CD4-positive, CD25-positive, alpha-beta regulatory T cell (primary cell): ENCODE measurements at regions not wholly inside any gene's neighbourhood (a gene's known extent, or its start where the extent isn't known, plus 50 kb on each side); places are given as distances from the start of the nearest gene placed in this dataset.
"Not testable (repeated sequence)": the region's sequence is repeated elsewhere in the genome, so short reads cannot be mapped to it uniquely, and the experiment has no call there.

Experiments used
- ATAC-seq, 2 donors: fragments of 150-1000 bp; cut with Tn5 transposase; one replicate each; pipeline ENCODE4 v1.10.0; 2021; ENCODE audit warnings: low read depth in 2 of 2, moderate number of reproducible peaks in 2 of 2, moderate library complexity in 1 of 2
- DNase-seq, 3 donors: peaks; one replicate each; pipeline versions ENCODE4 v3.0.0 to v3.0.0-alpha.2; 2012 to 2022; ENCODE audit warnings: mixed read lengths in 1 of 3
- H3K27ac ChIP-seq: one replicate; pipeline ENCODE4 v1.7.0; 2013; ENCODE audit warnings: mild to moderate bottlenecking, low read length; ENCODE audit not compliant: insufficient read depth, poor library complexity, severe bottlenecking
- H3K27me3 ChIP-seq: one replicate; pipeline ENCODE4 v1.7.0; 2013; ENCODE audit warnings: low read length; ENCODE audit not compliant: control insufficient read depth, insufficient read depth
- H3K36me3 ChIP-seq: one replicate; pipeline ENCODE4 v1.7.0; 2013; ENCODE audit warnings: mild to moderate bottlenecking, low read length, moderate library complexity; ENCODE audit not compliant: control insufficient read depth, insufficient read depth
- H3K4me1 ChIP-seq: 2 replicates; pipeline ENCODE4 v1.7.0; 2013; ENCODE audit warnings: mild to moderate bottlenecking, low read length; ENCODE audit not compliant: insufficient read depth, control insufficient read depth, poor library complexity, severe bottlenecking
- H3K4me3 ChIP-seq: one replicate; pipeline ENCODE4 v1.7.0; 2013; ENCODE audit warnings: low read depth, mild to moderate bottlenecking, low read length, moderate library complexity
- H3K9me3 ChIP-seq, 2 experiments: 1 replicate in 1 of 2; 2 replicates in 1 of 2; pipeline ENCODE4 v1.7.0; 2013; ENCODE audit warnings: low read length in 2 of 2, mild to moderate bottlenecking in 1 of 2, moderate library complexity in 1 of 2; ENCODE audit not compliant: control insufficient read depth in 2 of 2
- H3K27ac Mint-ChIP-seq, 3 donors: one replicate each; pipeline ENCODE4 v1.8.0; 2020 to 2022; ENCODE audit warnings: mild to moderate bottlenecking in 3 of 3, mixed read lengths in 3 of 3, moderate library complexity in 2 of 3
- H3K27me3 Mint-ChIP-seq: one replicate; pipeline ENCODE4 v1.8.0; 2022; ENCODE audit warnings: mild to moderate bottlenecking, mixed read lengths
- H3K36me3 Mint-ChIP-seq: one replicate; pipeline ENCODE4 v1.8.0; 2020; ENCODE audit warnings: mixed read lengths
- H3K4me1 Mint-ChIP-seq, 4 donors: one replicate each; pipeline ENCODE4 v1.8.0; 2020 to 2022; ENCODE audit warnings: mixed read lengths in 4 of 4, mild to moderate bottlenecking in 1 of 4
- H3K4me3 Mint-ChIP-seq, 4 donors: one replicate each; pipeline ENCODE4 v1.8.0; 2020 to 2022; ENCODE audit warnings: mild to moderate bottlenecking in 4 of 4, mixed read lengths in 4 of 4, moderate library complexity in 3 of 4
- H3K9me3 Mint-ChIP-seq, 7 donors: one replicate each; pipeline ENCODE4 v1.8.0; 2020 to 2022; ENCODE audit warnings: mixed read lengths in 7 of 7, mild to moderate bottlenecking in 3 of 7, moderate library complexity in 2 of 7

DNA sequence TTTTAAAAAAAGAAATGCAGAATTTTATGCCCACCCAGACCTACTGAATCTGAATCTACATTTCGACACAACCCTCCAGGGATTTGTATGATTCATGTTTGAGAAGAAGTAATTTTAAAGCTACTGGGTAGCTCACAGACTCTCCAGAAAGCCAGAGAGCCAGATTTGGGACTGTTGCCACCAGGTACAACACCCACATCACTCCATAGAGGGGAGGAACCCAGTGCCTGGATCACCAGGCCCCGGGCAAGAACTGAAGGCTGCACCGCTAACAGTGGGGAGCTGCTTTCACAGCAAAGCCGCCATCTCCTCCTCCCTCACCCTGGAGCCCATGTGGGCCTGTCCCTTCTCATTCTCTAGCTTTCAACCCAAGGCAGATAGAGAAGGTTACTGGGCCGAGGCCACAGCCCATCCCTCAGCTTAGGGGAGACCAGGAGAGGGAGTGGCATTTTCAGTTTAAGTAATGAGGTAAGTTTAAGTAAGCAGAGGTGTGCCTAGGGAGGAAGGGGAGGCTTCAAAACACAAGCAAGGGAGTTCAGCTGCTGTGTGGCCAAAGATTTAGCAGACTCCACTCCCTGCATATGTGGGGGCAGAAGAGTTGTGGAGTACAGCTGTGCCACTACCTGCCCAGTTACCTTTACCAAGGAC, 109.8 kb downstream of the IL12A start:
- ATAC-seq (no peak), DNase-seq (peak in 1 of 3 donors; percentile 4)
- Histone ChIP-seq H3K36me3 (no peaks in the 10 kb centered on the region), H3K27me3 (no peaks in the 10 kb centered on the region), H3K27ac (no peak overlapping the region), H3K4me1 (no peaks in the 10 kb centered on the region), H3K4me3 (no peak overlapping the region), H3K9me3 (no peaks in the 10 kb centered on the region)
- Mint-ChIP-seq H3K4me3 (no peak overlapping the region), H3K36me3 (no peaks in the 10 kb centered on the region), H3K4me1 (peaks cover 0 to 14% (median 8%) of the 10 kb centered on the region in 4 donors), H3K27me3 (no peaks in the 10 kb centered on the region), H3K27ac (peak overlapping the region in 1 of 3 donors; percentile 33), H3K9me3 (peaks cover 0 to 1% (median 0%) of the 10 kb centered on the region in 7 donors)

DNA sequence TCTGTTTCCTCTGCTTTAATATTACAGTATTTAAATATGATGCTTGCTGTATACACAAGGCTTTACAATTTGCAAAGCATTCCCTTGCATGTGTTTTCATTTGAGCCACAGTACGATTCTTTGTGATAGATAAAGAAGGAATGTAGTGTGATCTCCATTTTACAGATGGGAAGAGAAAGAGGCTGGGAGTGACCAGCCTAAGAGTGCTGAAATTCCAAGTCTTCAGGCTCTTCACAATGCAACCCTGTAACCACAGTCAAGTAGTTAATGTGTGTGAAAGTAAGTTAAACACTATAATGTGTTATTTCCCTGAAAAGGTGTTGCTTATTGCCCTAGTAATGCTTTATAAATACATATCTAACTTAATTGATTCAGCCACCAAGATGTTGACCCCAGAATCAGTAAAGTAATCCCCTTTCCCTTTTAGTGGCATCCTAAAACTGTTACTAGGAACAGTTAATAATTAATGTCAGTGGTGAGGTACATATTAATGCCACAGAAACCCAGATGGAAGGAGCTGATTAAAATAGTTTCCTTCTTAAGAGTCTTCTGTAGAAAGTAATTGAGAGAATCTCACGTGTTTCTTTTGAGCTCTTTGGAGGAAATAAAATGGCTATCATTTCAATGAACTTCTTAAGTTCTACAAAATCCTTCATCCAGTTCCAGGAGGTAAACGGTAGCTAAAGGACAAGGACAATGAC, 110.4 kb downstream of the IL12A start:
- Histone ChIP-seq H3K27ac (no peak overlapping the region), H3K36me3 (no peaks in the 10 kb centered on the region), H3K9me3 (no peaks in the 10 kb centered on the region), H3K4me1 (no peaks in the 10 kb centered on the region), H3K27me3 (no peaks in the 10 kb centered on the region), H3K4me3 (no peak overlapping the region)
- DNase-seq (no peak), ATAC-seq (no peak)
- Mint-ChIP-seq H3K36me3 (no peaks in the 10 kb centered on the region), H3K4me3 (no peak overlapping the region), H3K4me1 (peaks cover 0 to 14% (median 8%) of the 10 kb centered on the region in 4 donors), H3K27me3 (no peaks in the 10 kb centered on the region), H3K9me3 (peaks cover 0 to 3% (median 0%) of the 10 kb centered on the region in 7 donors), H3K27ac (no peak overlapping the region)

GRCh38 chr3:160099834-160100233, 111.2 kb downstream of the IL12A start:
- peaks cover 0 to 3% (median 0%) of the 10 kb centered on the region in 7 donors for H3K9me3 Mint-ChIP-seq
- H3K27me3 Mint-ChIP-seq, result no peaks in the 10 kb centered on the region
- no peaks in the 10 kb centered on the region for H3K36me3 Mint-ChIP-seq
- H3K27ac Mint-ChIP-seq, result no peak overlapping the region
- ATAC-seq, result no peak
- H3K9me3 ChIP-seq, result no peaks in the 10 kb centered on the region
- H3K4me3 Mint-ChIP-seq, result no peak overlapping the region
- H3K4me3 ChIP-seq, result no peak overlapping the region
- no peaks in the 10 kb centered on the region for H3K27me3 ChIP-seq
- no peaks in the 10 kb centered on the region for H3K36me3 ChIP-seq
- no peak for DNase-seq
- no peaks in the 10 kb centered on the region for H3K4me1 ChIP-seq
- H3K27ac ChIP-seq, result no peak overlapping the region
- H3K4me1 Mint-ChIP-seq, result peaks cover 0 to 14% (median 8%) of the 10 kb centered on the region in 4 donors

GRCh38 chr3:160100610-160101009, 112.0 kb downstream of the IL12A start:
- no peaks in the 10 kb centered on the region for H3K36me3 ChIP-seq
- H3K9me3 ChIP-seq, result no peaks in the 10 kb centered on the region
- Mint-ChIP-seq H3K36me3 (no peaks in the 10 kb centered on the region), H3K27me3 (no peaks in the 10 kb centered on the region), H3K4me1 (peaks cover 0 to 14% (median 8%) of the 10 kb centered on the region in 4 donors), H3K4me3 (no peak overlapping the region), H3K27ac (no peak overlapping the region), H3K9me3 (peaks cover 0 to 3% (median 0%) of the 10 kb centered on the region in 7 donors)
- no peak for ATAC-seq
- no peaks in the 10 kb centered on the region for H3K4me1 ChIP-seq
- no peak overlapping the region for H3K27ac ChIP-seq
- H3K27me3 ChIP-seq, result no peaks in the 10 kb centered on the region
- no peak overlapping the region for H3K4me3 ChIP-seq
- no peak for DNase-seq

GRCh38 chr3:160102001-160102400, 113.4 kb downstream of the IL12A start:
- not testable (repeated sequence) for H3K27me3 Mint-ChIP-seq, H3K36me3 Mint-ChIP-seq, DNase-seq, H3K9me3 ChIP-seq, H3K9me3 Mint-ChIP-seq, H3K27ac ChIP-seq, ATAC-seq, H3K27me3 ChIP-seq, H3K4me3 Mint-ChIP-seq, H3K36me3 ChIP-seq, H3K27ac Mint-ChIP-seq, H3K4me3 ChIP-seq, H3K4me1 ChIP-seq
- peaks cover 0 to 14% (median 8%) of the 10 kb centered on the region in 4 donors for H3K4me1 Mint-ChIP-seq

DNA sequence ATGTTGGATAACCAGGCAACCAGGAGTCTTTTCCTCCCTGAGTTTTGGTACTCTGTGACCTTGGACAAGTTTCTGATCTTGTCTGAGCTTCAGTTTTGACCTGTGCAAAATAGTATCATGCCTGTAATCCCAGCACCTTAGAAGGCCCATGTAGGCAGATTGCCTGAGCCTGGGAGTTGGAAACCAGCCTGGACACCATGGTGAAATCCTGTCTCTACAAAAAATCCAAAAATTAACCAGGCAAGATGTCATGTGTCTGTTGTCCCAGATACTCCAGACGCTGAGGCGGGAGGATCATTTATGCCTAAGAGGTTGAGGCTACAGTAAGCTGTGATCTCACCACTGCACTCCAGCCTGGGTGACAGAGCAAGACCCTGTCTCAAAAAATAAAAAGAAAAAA, 114.8 kb downstream of the IL12A start:
- Mint-ChIP-seq H3K27me3 (peaks cover 9% of the 10 kb centered on the region), H3K4me3 (no peak overlapping the region), H3K27ac (no peak overlapping the region), H3K9me3 (peaks cover 0 to 3% (median 0%) of the 10 kb centered on the region in 7 donors), H3K36me3 (no peaks in the 10 kb centered on the region), H3K4me1 (peaks cover 0 to 14% (median 8%) of the 10 kb centered on the region in 4 donors)
- no peaks in the 10 kb centered on the region for H3K4me1 ChIP-seq
- no peak overlapping the region for H3K27ac ChIP-seq
- H3K4me3 ChIP-seq, result no peak overlapping the region
- no peaks in the 10 kb centered on the region for H3K9me3 ChIP-seq
- ATAC-seq (no peak), DNase-seq (no peak)
- H3K27me3 ChIP-seq, result peaks cover 3% of the 10 kb centered on the region
- H3K36me3 ChIP-seq, result no peaks in the 10 kb centered on the region

DNA sequence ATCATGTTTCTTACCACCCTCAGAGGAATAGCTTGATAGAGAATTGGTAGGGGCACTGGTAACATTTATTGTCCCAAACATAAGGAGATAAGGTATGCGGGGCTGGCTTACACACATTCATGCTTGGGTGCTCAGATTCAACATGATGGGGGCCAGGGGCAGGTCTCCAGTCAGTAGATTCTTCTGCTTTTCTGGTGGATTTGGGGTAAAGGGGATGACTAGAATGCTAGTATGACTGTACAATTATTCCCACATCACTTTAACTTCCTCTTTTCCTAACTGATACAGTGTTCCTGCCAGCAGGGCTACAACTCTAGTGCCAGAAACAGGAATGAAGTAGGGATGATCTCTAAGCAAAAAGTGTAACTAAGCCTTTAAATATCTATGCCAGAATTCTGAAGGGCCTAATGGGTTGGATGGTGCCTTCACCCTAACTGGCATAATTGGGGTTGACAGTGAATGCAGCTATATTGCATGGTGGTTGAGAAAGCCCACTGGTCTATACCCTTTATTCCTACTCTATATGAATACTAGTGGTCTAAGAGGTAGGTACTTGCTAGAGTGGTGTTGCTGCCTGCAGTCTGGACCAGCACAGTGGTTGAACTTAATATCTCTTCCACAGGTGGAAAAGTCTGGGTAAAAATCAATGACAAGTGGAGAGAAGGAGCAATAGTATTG, 117.4 kb downstream of the IL12A start:
- Mint-ChIP-seq H3K9me3 (peaks cover 0 to 3% (median 0%) of the 10 kb centered on the region in 7 donors), H3K4me3 (no peak overlapping the region), H3K4me1 (no peaks in the 10 kb centered on the region), H3K36me3 (no peaks in the 10 kb centered on the region), H3K27me3 (peaks cover 18% of the 10 kb centered on the region), H3K27ac (no peak overlapping the region)
- Histone ChIP-seq H3K4me1 (no peaks in the 10 kb centered on the region), H3K36me3 (no peaks in the 10 kb centered on the region), H3K9me3 (no peaks in the 10 kb centered on the region), H3K27ac (no peak overlapping the region), H3K4me3 (no peak overlapping the region), H3K27me3 (peaks cover 3% of the 10 kb centered on the region)
- no peak for ATAC-seq
- DNase-seq, result no peak
